K562 (cell line): ENCODE measurements at regions not wholly inside any gene's neighbourhood (a gene's known extent, or its start where the extent isn't known, plus 50 kb on each side); places are given as distances from the start of the nearest gene placed in this dataset.

Experiments
- ATAC-seq: fragments of 200-7000 bp; cut with Tn5 transposase; 3 replicates; pipeline ENCODE4 v1.9.1; 2020; ENCODE audit warnings: moderate library complexity
- BruUV-seq: library from RNA; stranded (reverse); fragments of 400-500 nt; replicated peaks from 2 replicates; lab custom pipeline; 2021; lab: Mats Ljungman, UMichigan
- CTCF ChIA-PET: fragments of 300-600 bp; formaldehyde crosslinking; extraction: SDS; loops from one replicate; lab custom pipeline; 2021; ENCODE audit warnings: low intra/inter-chr PET ratio; lab: Yijun Ruan, JAX
- POLR2A ChIA-PET: fragments of 300-600, 350-650 bp; sonication (Branson Sonifier 250); formaldehyde crosslinking; extraction: SDS; loops from one replicate; lab custom pipeline; 2021; ENCODE audit warnings: antibody characterized with exemption, inconsistent platforms; lab: Yijun Ruan, JAX
- DNase-seq, 4 experiments: peaks; one replicate each; pipeline versions ENCODE4 v3.0.0 to v3.0.0-alpha.2; 2011 to 2018; ENCODE audit warnings: low spot score in 3 of 4, mixed read lengths in 3 of 4; ENCODE audit errors: extremely low read depth in 1 of 4
- FAIRE-seq: peaks from 2 replicates; lab custom pipeline; 2011; peaks lifted over from hg19 to GRCh38; lab: Jason Lieb, UNC
- H2AFZ ChIP-seq: 2 replicates; pipeline ENCODE4 v1.6.0; 2011; ENCODE audit warnings: low read depth, low read length, control low read depth, inconsistent platforms
- H3K27ac ChIP-seq: fragments of 200-600 bp; 3 replicates; pipeline ENCODE4 v1.8.0; 2011; ENCODE audit warnings: low read depth, mild to moderate bottlenecking, control low read depth, inconsistent platforms, low read length, moderate library complexity, mixed read lengths; ENCODE audit errors: extremely low read depth
- H3K27me3 ChIP-seq, 2 experiments: fragments of 300-600 bp in 1 of 2; 2 replicates in 1 of 2; 3 replicates in 1 of 2; pipeline versions ENCODE4 v1.6.0 to v1.8.0; 2011; ENCODE audit warnings: inconsistent platforms in 2 of 2, low read length in 2 of 2, mild to moderate bottlenecking in 1 of 2, mixed read lengths in 1 of 2, moderate library complexity in 1 of 2; ENCODE audit not compliant: control insufficient read depth in 2 of 2, insufficient read depth in 2 of 2
- H3K36me3 ChIP-seq: fragments of 300-600 bp; 3 replicates; pipeline ENCODE4 v1.8.0; 2011; ENCODE audit warnings: mild to moderate bottlenecking, low read length, inconsistent platforms; ENCODE audit not compliant: control insufficient read depth, insufficient read depth
- H3K4me1 ChIP-seq, 2 experiments: fragments of 200-600 bp in 1 of 2; replicated peaks in 1 of 2; 2 replicates in 1 of 2; 3 replicates in 1 of 2; pipeline versions ENCODE4 v1.5.1 to v1.8.0; 2011; ENCODE audit warnings: inconsistent platforms in 2 of 2, low read length in 2 of 2, mild to moderate bottlenecking in 1 of 2, mixed read lengths in 1 of 2, moderate library complexity in 1 of 2; ENCODE audit not compliant: control insufficient read depth in 2 of 2, insufficient read depth in 2 of 2
- H3K4me2 ChIP-seq: 2 replicates; pipeline ENCODE4 v1.6.1; 2011; ENCODE audit warnings: low read length, control low read depth, inconsistent platforms, mixed read lengths; ENCODE audit not compliant: insufficient read depth
- H3K4me3 ChIP-seq: fragments of 200-600 bp; sonication (generic), shearing (Covaris generic); 2 replicates; pipeline ENCODE4 v1.5.1; 2016; ENCODE audit warnings: control low read depth, inconsistent platforms
- H3K79me2 ChIP-seq: fragments of 200-600 bp; 3 replicates; pipeline ENCODE4 v1.8.0; 2011; ENCODE audit warnings: low read length, inconsistent platforms; ENCODE audit not compliant: control insufficient read depth, insufficient read depth
- H3K9ac ChIP-seq, 2 experiments: 2 replicates each; pipeline versions ENCODE4 v1.6.0 to v1.6.1; 2011; ENCODE audit warnings: low read depth in 2 of 2, low read length in 2 of 2, control low read depth in 1 of 2, inconsistent platforms in 1 of 2, mild to moderate bottlenecking in 1 of 2, mixed read lengths in 1 of 2; ENCODE audit not compliant: insufficient read depth in 1 of 2
- H3K9me1 ChIP-seq: one replicate; pipeline ENCODE4 v1.6.0; 2011; ENCODE audit warnings: inconsistent platforms, mild to moderate bottlenecking, low read length, moderate library complexity; ENCODE audit not compliant: control insufficient read depth, insufficient read depth
- H3K9me3 ChIP-seq: replicated peaks from 2 replicates; pipeline ENCODE4 v1.5.1; 2011; ENCODE audit warnings: low read depth, low read length, inconsistent platforms; ENCODE audit not compliant: control insufficient read depth, insufficient read depth
- H4K20me1 ChIP-seq: replicated peaks from 2 replicates; pipeline ENCODE4 v1.6.1; 2011; ENCODE audit warnings: low read length, inconsistent platforms, mixed read lengths; ENCODE audit not compliant: control insufficient read depth, insufficient read depth
- CAMTA2 ChIP-seq: fragments of 250-450 bp; sonication (Bioruptor Pico); conservative IDR thresholded peaks from 2 replicates; pipeline ENCODE4 v1.5.1; 2022
- DPF2 ChIP-seq: fragments of 450-650 bp; IDR thresholded peaks from 2 replicates; pipeline ENCODE4 v1.6.1; 2016
- RBM22 ChIP-seq: fragments of 200-400 bp; formaldehyde crosslinking; IDR thresholded peaks from 2 replicates; pipeline ENCODE4 v1.6.1; 2018; ENCODE audit warnings: low read length, low read depth; ENCODE audit not compliant: poor library complexity, severe bottlenecking
- SMC3 ChIP-seq: conservative IDR thresholded peaks from 2 replicates; pipeline ENCODE4 v1.6.1; 2011; ENCODE audit warnings: low read depth, low read length, improper control_type of control experiment; ENCODE audit not compliant: insufficient read depth
- TAF15 ChIP-seq: fragments of 200-400 bp; formaldehyde crosslinking; IDR thresholded peaks from 2 replicates; pipeline ENCODE4 v1.6.1; 2017; ENCODE audit warnings: mild to moderate bottlenecking, low read depth, low read length, moderate library complexity
- ZNF263 ChIP-seq: sonication (generic); formaldehyde crosslinking; IDR thresholded peaks from 2 replicates; pipeline ENCODE4 v1.8.0; 2022; ENCODE audit warnings: mild to moderate bottlenecking, missing genetic modification reagents, borderline replicate concordance
- ZSCAN29 ChIP-seq: fragments of 450-650 bp; IDR thresholded peaks from 2 replicates; pipeline ENCODE4 v1.6.1; 2017
- WGBS: fragments of 100-300 bp; shearing (Covaris generic); methylation state at CpG from one replicate; pipeline ENCODE4 v1.1.6; 2016; ENCODE audit warnings: low coverage, mixed read lengths; ENCODE audit not compliant: insufficient coverage; ENCODE audit errors: missing lambda C conversion rate; 5-methylcytosine and 5-hydroxymethylcytosine counted together
- in situ Hi-C: fragments of 300-500 bp; cut with MboI; formaldehyde crosslinking; loops from 4 replicates; pipeline ENCODE4 v1.15.0; 2018; ENCODE audit warnings: inconsistent platforms, mixed read lengths
- intact Hi-C: fragments of 100-400 bp; cut with micrococcal nuclease; formaldehyde crosslinking; loops from 2 replicates; pipeline ENCODE4 v1.14.2; 2022
- TF ChIP-seq, protein P1 (sequence below): fragments of 250-450 bp; sonication (Bioruptor Pico); IDR thresholded peaks from 2 replicates; pipeline ENCODE4 v1.9.0; 2021; ENCODE audit warnings: mild to moderate bottlenecking
- TF ChIP-seq, protein P2 (sequence below): sonication (generic); formaldehyde crosslinking; IDR thresholded peaks from 2 replicates; pipeline ENCODE4 v1.8.1; 2023; ENCODE audit warnings: mild to moderate bottlenecking, missing genetic modification reagents
- TF ChIP-seq, protein P3 (sequence below): fragments of 250-450 bp; sonication (Bioruptor Pico); IDR thresholded peaks from 2 replicates; pipeline ENCODE4 v1.4.0; 2020
- TF ChIP-seq, protein P4 (sequence below): sonication (generic); formaldehyde crosslinking; IDR thresholded peaks from 2 replicates; pipeline ENCODE4 v1.4.0; 2020; ENCODE audit warnings: mild to moderate bottlenecking, missing genetic modification reagents

DNA sequence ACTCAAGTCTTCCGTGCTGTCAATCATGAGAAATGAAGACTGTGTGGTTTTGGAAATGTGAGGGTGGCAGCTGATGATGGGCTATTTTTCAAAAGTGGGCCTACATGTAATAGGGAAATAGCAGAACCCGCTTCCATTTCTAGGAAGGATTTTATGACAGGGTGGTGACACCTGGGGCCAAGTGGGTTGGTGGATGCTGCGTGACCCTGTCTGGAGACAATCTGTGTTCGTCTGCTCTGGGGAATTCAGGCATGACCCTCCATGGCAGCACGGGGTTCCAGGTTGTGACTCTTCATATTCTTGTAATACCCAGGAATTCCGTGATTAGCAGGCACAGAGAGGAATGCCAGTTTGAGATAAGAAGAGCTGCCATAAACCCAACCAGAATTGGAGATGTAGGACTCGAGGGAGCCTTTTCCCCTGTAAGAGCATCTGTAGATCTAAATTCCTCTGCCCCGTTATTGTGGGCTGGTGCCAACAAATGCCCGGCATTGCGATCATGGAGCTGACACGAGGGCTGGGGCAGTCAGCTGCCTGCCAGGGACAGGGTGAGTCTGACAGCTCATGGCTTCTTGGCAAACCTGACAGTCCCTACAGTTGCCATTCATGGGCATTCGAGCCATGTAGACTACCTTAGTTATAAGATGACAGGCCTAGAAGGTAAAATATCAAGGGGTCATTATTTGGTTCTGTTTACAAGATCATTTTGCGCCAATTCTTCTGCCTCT lies 279.7 kb downstream of the GADD45G start:
- H4K20me1 ChIP-seq = no peaks in the 10 kb centered on the region; the same call in 1 of the 2 replicates
- H3K4me2 ChIP-seq = no peak overlapping the region
- WGBS = 0% methylated on average over 13 of the region's 13 CpGs
- no peak overlapping the region for H3K27ac ChIP-seq
- no peaks in the 10 kb centered on the region for H3K9me1 ChIP-seq
- CTCF ChIA-PET = no interaction called here
- H3K36me3 ChIP-seq = no peaks in the 10 kb centered on the region
- H3K4me3 ChIP-seq = no peak overlapping the region
- no peaks in the 10 kb centered on the region for H3K9me3 ChIP-seq
- FAIRE-seq = no peak
- no peak for DNase-seq
- no peak overlapping the region for H3K9ac ChIP-seq
- no peak overlapping the region for H2AFZ ChIP-seq
- no peaks in the 10 kb centered on the region for H3K79me2 ChIP-seq
- no TSS peak for BruUV-seq
- intact Hi-C loops = no loop called here
- POLR2A ChIA-PET = no interaction called here
- no peak for ATAC-seq
- H3K27me3 ChIP-seq = no peaks in the 10 kb centered on the region; a peak in 1 of 5 replicates
- H3K4me1 ChIP-seq = no peaks in the 10 kb centered on the region
- in situ Hi-C loops = no loop called here
- TF ChIP-seq SMC3 = no peak
- TF ChIP-seq ZSCAN29 = no peak
- no peak for TF ChIP-seq CAMTA2
- no peak for TF ChIP-seq RBM22
- TF ChIP-seq TAF15 = no peak
- TF ChIP-seq, protein P1, sequence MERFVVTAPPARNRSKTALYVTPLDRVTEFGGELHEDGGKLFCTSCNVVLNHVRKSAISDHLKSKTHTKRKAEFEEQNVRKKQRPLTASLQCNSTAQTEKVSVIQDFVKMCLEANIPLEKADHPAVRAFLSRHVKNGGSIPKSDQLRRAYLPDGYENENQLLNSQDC = no peak
- no peak for TF ChIP-seq ZNF263 (CRISPR knock-in tag)
- TF ChIP-seq DPF2 = no peak
- TF ChIP-seq, protein P2, sequence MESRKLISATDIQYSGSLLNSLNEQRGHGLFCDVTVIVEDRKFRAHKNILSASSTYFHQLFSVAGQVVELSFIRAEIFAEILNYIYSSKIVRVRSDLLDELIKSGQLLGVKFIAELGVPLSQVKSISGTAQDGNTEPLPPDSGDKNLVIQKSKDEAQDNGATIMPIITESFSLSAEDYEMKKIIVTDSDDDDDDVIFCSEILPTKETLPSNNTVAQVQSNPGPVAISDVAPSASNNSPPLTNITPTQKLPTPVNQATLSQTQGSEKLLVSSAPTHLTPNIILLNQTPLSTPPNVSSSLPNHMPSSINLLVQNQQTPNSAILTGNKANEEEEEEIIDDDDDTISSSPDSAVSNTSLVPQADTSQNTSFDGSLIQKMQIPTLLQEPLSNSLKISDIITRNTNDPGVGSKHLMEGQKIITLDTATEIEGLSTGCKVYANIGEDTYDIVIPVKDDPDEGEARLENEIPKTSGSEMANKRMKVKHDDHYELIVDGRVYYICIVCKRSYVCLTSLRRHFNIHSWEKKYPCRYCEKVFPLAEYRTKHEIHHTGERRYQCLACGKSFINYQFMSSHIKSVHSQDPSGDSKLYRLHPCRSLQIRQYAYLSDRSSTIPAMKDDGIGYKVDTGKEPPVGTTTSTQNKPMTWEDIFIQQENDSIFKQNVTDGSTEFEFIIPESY = no peak
- TF ChIP-seq, protein P3, sequence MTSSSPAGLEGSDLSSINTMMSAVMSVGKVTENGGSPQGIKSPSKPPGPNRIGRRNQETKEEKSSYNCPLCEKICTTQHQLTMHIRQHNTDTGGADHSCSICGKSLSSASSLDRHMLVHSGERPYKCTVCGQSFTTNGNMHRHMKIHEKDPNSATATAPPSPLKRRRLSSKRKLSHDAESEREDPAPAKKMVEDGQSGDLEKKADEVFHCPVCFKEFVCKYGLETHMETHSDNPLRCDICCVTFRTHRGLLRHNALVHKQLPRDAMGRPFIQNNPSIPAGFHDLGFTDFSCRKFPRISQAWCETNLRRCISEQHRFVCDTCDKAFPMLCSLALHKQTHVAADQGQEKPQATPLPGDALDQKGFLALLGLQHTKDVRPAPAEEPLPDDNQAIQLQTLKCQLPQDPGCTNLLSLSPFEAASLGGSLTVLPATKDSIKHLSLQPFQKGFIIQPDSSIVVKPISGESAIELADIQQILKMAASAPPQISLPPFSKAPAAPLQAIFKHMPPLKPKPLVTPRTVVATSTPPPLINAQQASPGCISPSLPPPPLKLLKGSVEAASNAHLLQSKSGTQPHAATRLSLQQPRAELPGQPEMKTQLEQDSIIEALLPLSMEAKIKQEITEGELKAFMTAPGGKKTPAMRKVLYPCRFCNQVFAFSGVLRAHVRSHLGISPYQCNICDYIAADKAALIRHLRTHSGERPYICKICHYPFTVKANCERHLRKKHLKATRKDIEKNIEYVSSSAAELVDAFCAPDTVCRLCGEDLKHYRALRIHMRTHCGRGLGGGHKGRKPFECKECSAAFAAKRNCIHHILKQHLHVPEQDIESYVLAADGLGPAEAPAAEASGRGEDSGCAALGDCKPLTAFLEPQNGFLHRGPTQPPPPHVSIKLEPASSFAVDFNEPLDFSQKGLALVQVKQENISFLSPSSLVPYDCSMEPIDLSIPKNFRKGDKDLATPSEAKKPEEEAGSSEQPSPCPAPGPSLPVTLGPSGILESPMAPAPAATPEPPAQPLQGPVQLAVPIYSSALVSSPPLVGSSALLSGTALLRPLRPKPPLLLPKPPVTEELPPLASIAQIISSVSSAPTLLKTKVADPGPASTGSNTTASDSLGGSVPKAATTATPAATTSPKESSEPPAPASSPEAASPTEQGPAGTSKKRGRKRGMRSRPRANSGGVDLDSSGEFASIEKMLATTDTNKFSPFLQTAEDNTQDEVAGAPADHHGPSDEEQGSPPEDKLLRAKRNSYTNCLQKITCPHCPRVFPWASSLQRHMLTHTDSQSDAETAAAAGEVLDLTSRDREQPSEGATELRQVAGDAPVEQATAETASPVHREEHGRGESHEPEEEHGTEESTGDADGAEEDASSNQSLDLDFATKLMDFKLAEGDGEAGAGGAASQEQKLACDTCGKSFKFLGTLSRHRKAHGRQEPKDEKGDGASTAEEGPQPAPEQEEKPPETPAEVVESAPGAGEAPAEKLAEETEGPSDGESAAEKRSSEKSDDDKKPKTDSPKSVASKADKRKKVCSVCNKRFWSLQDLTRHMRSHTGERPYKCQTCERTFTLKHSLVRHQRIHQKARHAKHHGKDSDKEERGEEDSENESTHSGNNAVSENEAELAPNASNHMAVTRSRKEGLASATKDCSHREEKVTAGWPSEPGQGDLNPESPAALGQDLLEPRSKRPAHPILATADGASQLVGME = no peak
- TF ChIP-seq, protein P4, sequence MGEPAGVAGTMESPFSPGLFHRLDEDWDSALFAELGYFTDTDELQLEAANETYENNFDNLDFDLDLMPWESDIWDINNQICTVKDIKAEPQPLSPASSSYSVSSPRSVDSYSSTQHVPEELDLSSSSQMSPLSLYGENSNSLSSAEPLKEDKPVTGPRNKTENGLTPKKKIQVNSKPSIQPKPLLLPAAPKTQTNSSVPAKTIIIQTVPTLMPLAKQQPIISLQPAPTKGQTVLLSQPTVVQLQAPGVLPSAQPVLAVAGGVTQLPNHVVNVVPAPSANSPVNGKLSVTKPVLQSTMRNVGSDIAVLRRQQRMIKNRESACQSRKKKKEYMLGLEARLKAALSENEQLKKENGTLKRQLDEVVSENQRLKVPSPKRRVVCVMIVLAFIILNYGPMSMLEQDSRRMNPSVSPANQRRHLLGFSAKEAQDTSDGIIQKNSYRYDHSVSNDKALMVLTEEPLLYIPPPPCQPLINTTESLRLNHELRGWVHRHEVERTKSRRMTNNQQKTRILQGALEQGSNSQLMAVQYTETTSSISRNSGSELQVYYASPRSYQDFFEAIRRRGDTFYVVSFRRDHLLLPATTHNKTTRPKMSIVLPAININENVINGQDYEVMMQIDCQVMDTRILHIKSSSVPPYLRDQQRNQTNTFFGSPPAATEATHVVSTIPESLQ (CRISPR knock-in tag) = no peak
